Thyroid gland (tissue), 4 donors: ENCODE measurements at regions not wholly inside any gene's neighbourhood (a gene's known extent, or its start where the extent isn't known, plus 50 kb on each side); places are given as distances from the start of the nearest gene placed in this dataset.
"Not testable (repeated sequence)": the region's sequence is repeated elsewhere in the genome, so short reads cannot be mapped to it uniquely, and the experiment has no call there.

ENCODE experiments used
- DNase-seq, 2 donors: peaks; one replicate each; pipeline ENCODE4 v3.0.0-alpha.2; 2019
- H3K27ac ChIP-seq, 3 donors: fragments of 200-600 bp; sonication (generic); 1 replicate in 2 of 3; 2 replicates in 1 of 3; pipeline ENCODE4 v1.5.1; 2016 to 2019; ENCODE audit warnings: mild to moderate bottlenecking in 1 of 3, moderate library complexity in 1 of 3
- H3K27me3 ChIP-seq: fragments of 200-600 bp; sonication (generic); one replicate; pipeline ENCODE4 v1.5.1; 2019
- H3K36me3 ChIP-seq, 2 donors: fragments of 200-600 bp; sonication (generic); one replicate each; pipeline ENCODE4 v1.5.1; 2016 to 2019
- H3K4me1 ChIP-seq, 2 donors: fragments of 200-600 bp; sonication (generic); one replicate each; pipeline ENCODE4 v1.5.1; 2017 to 2019
- H3K4me3 ChIP-seq, 3 donors: fragments of 200-600 bp; sonication (generic); replicated peaks in 1 of 3; 1 replicate in 2 of 3; 2 replicates in 1 of 3; pipeline ENCODE4 v1.5.1; 2016; ENCODE audit warnings: mild to moderate bottlenecking in 1 of 3
- H3K9me3 ChIP-seq: fragments of 200-600 bp; sonication (generic); one replicate; pipeline ENCODE4 v1.5.1; 2017
- POLR2A ChIP-seq, 2 donors: fragments of 450-650 bp; IDR thresholded peaks; one replicate each; pipeline ENCODE4 v1.6.1; 2017; ENCODE audit warnings: antibody characterized with exemption in 2 of 2, mild to moderate bottlenecking in 2 of 2, moderate library complexity in 1 of 2
- WGBS, 2 donors: methylation state at CpG; one replicate each; pipeline ENCODE4 v1.1.5; 2017; 5-methylcytosine and 5-hydroxymethylcytosine counted together
- intact Hi-C: fragments of 100-400 bp; cut with DNase I; formaldehyde crosslinking; loops from one replicate; pipeline ENCODE4 v1.15.1; 2023
- TF ChIP-seq, protein P1 (sequence below), 6 experiments: fragments of 200-600 bp in 3 of 6; fragments of 450-650 bp in 3 of 6; sonication (generic) in 3 of 6; IDR thresholded peaks; one replicate each; pipeline ENCODE4 v1.5.1; 2016 to 2019; ENCODE audit warnings: antibody characterized with exemption in 6 of 6, mild to moderate bottlenecking in 2 of 6, inconsistent platforms in 1 of 6, moderate library complexity in 1 of 6

DNA sequence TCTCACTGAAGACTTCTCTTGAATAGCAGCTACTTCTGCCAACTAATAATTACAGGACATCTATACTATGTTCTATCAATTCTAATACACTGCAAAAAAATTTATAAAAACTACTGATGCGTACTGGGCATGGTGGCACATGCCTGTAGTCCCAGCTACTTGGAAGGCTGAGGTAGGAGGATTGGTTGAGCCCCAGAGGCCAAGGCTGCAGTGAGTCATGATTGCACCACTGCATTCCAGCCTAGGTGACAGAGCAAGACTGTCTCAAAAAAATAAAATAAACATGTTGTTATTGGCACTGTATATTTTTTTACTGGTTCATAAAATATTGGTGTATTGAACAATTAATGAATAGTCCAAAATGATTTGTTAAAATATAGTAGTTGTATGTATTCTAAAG lies 97.0 kb upstream of the NAA35 start:
- DNase-seq, H3K4me1 ChIP-seq, H3K9me3 ChIP-seq, H3K27ac ChIP-seq, intact Hi-C loops, H3K27me3 ChIP-seq, H3K4me3 ChIP-seq: not testable (repeated sequence)
- WGBS, 2 donors, result 97 to 100% methylated on average over 1 of the region's 1 CpG
- peaks cover 16 to 27% of the 10 kb centered on the region in 2 donors for H3K36me3 ChIP-seq

DNA sequence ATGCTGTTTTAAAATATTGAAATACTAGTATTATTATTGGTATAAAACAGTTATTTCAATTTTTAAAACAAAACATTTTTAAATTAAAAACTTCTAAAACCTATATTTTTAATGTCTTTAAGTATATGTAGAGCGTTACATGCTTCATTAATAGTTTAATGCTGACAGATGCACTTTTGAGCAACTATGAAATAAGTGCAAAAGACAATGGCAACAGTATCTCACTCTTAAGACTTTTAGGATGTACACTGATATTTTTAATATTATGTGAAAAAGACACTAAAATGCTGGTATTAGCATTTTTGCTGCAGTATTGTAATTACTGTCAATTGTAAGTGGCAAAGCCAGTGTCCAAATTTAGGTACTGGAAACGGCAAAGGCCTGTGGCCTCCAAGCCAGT lies 93.2 kb upstream of the NAA35 start:
- H3K9me3 ChIP-seq, H3K4me1 ChIP-seq, intact Hi-C loops, H3K27me3 ChIP-seq, H3K4me3 ChIP-seq, H3K27ac ChIP-seq, DNase-seq: not testable (repeated sequence)
- 96 to 100% methylated on average over 2 of the region's 2 CpGs for WGBS, 2 donors
- H3K36me3 ChIP-seq, result peaks cover 9 to 16% of the 10 kb centered on the region in 2 donors

DNA sequence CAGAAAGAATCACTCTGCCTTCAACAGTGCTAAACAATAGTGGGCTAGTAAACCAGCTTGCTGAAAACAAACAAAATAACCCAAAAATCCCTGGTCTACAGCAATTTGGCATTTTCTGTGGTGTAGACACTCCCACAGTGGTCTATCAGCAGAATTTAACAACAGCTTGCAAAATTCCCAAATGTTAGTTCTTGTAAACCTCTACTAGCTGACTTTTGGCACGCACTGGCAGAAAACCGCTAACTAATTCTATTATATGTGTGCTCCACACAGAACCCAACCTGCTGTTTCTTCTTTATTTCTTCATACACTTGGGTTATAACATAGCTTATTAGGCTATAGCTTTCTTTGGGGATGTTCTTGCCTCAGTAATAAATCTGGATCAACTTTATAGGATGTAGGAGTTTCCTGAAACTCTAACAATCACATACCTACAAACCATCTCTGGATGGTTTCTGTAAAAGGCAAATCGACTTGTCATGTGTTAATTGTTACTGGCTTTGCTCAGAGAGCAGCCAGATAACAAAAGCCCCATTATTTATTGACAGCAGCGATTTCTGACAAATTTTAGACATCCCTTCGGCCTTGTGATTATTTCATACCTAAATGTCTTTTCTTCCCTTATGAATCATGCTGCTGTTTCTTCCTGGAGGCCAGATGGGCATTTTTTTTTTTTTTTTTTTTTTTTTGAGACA lies 82.7 kb upstream of the NAA35 start:
- no peaks in the 10 kb centered on the region for H3K9me3 ChIP-seq
- no peak overlapping the region for H3K4me3 ChIP-seq
- no peaks in the 10 kb centered on the region for H3K36me3 ChIP-seq
- no peak for DNase-seq
- intact Hi-C loops, result no loop called here
- TF ChIP-seq POLR2A (IDR thresholded peaks at IDR 0.05), result no peak
- TF ChIP-seq, protein P1, sequence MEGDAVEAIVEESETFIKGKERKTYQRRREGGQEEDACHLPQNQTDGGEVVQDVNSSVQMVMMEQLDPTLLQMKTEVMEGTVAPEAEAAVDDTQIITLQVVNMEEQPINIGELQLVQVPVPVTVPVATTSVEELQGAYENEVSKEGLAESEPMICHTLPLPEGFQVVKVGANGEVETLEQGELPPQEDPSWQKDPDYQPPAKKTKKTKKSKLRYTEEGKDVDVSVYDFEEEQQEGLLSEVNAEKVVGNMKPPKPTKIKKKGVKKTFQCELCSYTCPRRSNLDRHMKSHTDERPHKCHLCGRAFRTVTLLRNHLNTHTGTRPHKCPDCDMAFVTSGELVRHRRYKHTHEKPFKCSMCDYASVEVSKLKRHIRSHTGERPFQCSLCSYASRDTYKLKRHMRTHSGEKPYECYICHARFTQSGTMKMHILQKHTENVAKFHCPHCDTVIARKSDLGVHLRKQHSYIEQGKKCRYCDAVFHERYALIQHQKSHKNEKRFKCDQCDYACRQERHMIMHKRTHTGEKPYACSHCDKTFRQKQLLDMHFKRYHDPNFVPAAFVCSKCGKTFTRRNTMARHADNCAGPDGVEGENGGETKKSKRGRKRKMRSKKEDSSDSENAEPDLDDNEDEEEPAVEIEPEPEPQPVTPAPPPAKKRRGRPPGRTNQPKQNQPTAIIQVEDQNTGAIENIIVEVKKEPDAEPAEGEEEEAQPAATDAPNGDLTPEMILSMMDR (IDR thresholded peaks at IDR 0.05), result no peak
- H3K27ac ChIP-seq, result no peak overlapping the region
- H3K4me1 ChIP-seq, result no peaks in the 10 kb centered on the region
- WGBS, 2 donors, result 87 to 93% methylated on average over 5 of the region's 5 CpGs
- no peaks in the 10 kb centered on the region for H3K27me3 ChIP-seq

DNA sequence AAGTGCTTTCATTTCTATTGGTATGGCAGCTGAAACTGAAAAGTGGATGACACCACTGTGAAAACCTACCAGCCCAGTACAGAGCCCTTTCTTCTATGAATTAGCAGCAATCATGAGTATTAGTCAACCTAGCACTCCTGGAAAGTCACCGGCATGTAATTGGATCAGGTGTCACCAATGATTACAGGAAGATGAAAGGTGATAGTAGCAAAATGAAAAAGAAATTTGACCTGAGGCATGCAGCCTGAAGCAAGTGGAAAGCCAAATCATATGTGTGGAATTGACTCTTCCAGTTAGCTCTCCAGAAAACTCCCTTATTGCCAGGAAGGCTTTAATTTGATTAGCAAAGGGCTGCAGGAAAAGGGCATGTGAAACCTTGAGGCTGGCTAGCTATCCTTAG lies 81.2 kb upstream of the NAA35 start:
- no peak for TF ChIP-seq POLR2A (IDR thresholded peaks at IDR 0.05)
- TF ChIP-seq, protein P1 (IDR thresholded peaks at IDR 0.05), result no peak
- H3K27me3 ChIP-seq, result no peaks in the 10 kb centered on the region
- H3K4me1 ChIP-seq, result no peaks in the 10 kb centered on the region
- no peak overlapping the region for H3K27ac ChIP-seq
- DNase-seq, result no peak
- intact Hi-C loops, result no loop called here
- H3K36me3 ChIP-seq, result no peaks in the 10 kb centered on the region
- WGBS, 2 donors, result 57 to 73% methylated on average over 1 of the region's 1 CpG
- no peak overlapping the region for H3K4me3 ChIP-seq
- H3K9me3 ChIP-seq, result no peaks in the 10 kb centered on the region

DNA sequence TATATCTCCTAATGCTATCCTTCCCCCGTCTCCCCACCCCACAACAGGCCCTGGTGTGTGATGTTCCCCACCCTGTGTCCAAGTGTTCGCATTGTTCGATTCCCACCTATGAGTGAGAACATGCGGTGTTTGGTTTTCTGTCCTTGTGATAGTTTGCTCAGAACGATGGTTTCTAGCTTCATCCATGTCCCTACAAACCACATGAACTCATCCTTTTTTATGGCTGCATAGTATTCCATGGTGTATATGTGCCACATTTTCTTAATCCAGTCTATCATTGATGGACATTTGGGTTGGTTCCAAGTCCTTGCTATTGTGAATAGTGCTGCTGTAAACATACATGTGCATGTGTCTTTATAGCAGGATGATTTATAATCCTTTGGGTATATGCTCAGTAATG lies 79.1 kb upstream of the NAA35 start:
- H3K9me3 ChIP-seq, intact Hi-C loops, H3K27ac ChIP-seq, DNase-seq, H3K4me3 ChIP-seq, H3K4me1 ChIP-seq, H3K36me3 ChIP-seq, H3K27me3 ChIP-seq: not testable (repeated sequence)
- 98% methylated on average over 5 of the region's 5 CpGs for WGBS, 2 donors

DNA sequence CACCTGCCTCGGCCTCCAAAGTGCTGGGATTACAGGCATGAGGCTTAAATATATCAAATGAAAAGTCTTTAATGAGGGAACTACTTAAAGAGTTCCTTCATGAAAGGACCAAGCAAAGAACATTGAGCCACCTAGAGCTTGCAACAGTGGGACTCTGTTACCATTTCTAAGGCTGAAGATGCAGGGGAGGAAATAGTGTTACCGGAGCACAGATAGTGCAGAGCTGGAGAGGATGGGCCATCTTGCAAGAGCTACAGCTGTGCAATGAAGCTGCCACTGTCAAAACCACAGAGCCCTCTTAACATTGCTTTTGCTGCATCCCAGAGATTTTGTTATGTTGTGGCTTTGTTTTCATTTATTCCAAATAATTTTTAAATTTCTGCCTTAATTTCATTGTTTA lies 77.1 kb upstream of the NAA35 start:
- WGBS, 2 donors, result 95 to 98% methylated on average over 2 of the region's 2 CpGs
- no peak for TF ChIP-seq POLR2A (IDR thresholded peaks at IDR 0.05)
- TF ChIP-seq, protein P1 (IDR thresholded peaks at IDR 0.05), result no peak
- no peaks in the 10 kb centered on the region for H3K27me3 ChIP-seq

DNA sequence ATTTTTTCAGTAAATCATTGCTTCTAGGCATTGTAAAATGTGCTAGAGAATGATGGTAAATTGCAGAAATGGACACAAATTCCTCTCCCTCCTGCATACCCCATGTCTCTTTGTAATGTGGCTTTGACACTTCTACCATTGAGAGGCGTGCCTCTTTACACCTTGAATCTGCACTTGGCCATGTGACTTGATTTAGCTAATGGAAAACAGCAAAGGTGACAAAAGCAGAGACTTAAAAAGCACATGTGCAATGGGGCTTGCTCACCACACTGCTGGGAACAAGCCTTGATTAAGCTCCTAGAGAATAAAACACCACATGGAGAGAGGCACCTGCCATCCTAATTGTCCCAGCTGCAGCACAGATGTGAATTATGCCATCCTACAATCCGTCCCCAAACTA lies 69.9 kb upstream of the NAA35 start:
- intact Hi-C loops, result no loop called here
- DNase-seq, result no peak
- no peaks in the 10 kb centered on the region for H3K36me3 ChIP-seq
- no peak for TF ChIP-seq POLR2A (IDR thresholded peaks at IDR 0.05)
- TF ChIP-seq, protein P1 (IDR thresholded peaks at IDR 0.05), result no peak
- H3K9me3 ChIP-seq, result no peaks in the 10 kb centered on the region
- no peak overlapping the region for H3K4me3 ChIP-seq
- 87 to 97% methylated on average over 2 of the region's 2 CpGs for WGBS, 2 donors
- H3K27ac ChIP-seq, result no peak overlapping the region
- no peaks in the 10 kb centered on the region for H3K4me1 ChIP-seq
- H3K27me3 ChIP-seq, result no peaks in the 10 kb centered on the region

More for the DNA sequence above, 77.1 kb upstream of the NAA35 start:
- Histone ChIP-seq H3K4me1 (no peaks in the 10 kb centered on the region), H3K4me3 (no peak overlapping the region), H3K36me3 (no peaks in the 10 kb centered on the region), H3K9me3 (no peaks in the 10 kb centered on the region), H3K27ac (no peak overlapping the region)
- no peak for DNase-seq
- intact Hi-C loops, result no loop called here

DNA sequence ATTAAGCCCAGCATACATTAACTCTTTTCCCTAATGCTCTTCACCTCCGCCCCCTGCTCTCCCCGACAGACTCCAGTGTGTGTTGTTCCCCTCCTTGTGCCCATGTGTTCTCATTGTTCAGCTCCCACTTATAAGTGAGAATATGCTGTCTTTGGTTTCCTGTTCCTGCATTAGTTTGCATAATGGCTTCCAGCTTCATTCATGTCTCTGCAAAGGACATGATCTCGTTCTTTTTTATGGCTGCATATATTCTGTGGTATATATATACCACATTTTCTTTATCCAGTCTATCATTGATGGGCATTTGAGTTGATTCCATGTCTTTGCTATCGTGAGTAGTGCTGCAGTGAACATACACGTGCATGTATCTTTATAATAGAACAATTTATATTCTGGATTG lies 69.3 kb upstream of the NAA35 start:
- H3K36me3 ChIP-seq, H3K9me3 ChIP-seq, H3K4me1 ChIP-seq, H3K27ac ChIP-seq, H3K4me3 ChIP-seq, H3K27me3 ChIP-seq, intact Hi-C loops, DNase-seq: not testable (repeated sequence)
- WGBS, 2 donors, result 73 to 76% methylated on average over 5 of the region's 5 CpGs
